HG03378 (cell line): ENCODE measurements at regions not wholly inside any gene's neighbourhood (a gene's known extent, or its start where the extent isn't known, plus 50 kb on each side); places are given as distances from the start of the nearest gene placed in this dataset.
"Not testable (repeated sequence)": the region's sequence is repeated elsewhere in the genome, so short reads cannot be mapped to it uniquely, and the experiment has no call there.

Experiments
- ATAC-seq: cut with Tn5 transposase; IDR thresholded peaks from one replicate; pipeline ENCODE4 v1.9.1; 2021; ENCODE audit warnings: mild to moderate bottlenecking, moderate library complexity; ENCODE audit not compliant: unreplicated experiment

- ATAC-seq: peak; percentile 53
Observed at GRCh38 chr21:8455279-8456128, 2065.9 kb upstream of the TPTE start.

- ATAC-seq: peak; percentile 77
Observed at GRCh38 chr21:8464403-8465152, 2056.8 kb upstream of the TPTE start.

DNA sequence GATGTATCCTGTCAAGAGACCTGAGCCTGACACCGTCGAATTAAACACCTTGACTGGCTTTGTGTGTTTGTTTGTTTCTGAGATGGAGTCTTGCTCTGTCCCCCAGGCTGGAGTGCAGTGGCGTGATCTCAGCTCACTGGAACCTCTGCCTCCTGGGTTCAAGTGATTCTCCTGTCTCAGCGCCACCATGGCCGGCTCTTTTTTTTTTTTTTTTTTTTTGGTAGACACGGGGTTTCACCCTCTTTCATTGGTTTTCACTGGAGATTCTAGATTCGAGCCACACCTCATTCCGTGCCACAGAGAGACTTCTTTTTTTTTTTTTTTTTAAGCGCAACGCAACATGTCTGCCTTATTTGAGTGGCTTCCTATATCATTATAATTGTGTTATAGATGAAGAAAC is 2054.7 kb upstream of the TPTE start:
- not testable (repeated sequence) for ATAC-seq
